Skeletal muscle satellite cell (primary cell): ENCODE measurements at regions not wholly inside any gene's neighbourhood (a gene's known extent, or its start where the extent isn't known, plus 50 kb on each side); places are given as distances from the start of the nearest gene placed in this dataset.

Experiments used
- H3K27me3 ChIP-seq: 2 replicates; pipeline ENCODE4 v1.7.0; 2013; ENCODE audit warnings: low read length; ENCODE audit not compliant: control insufficient read depth, insufficient read depth
- H3K36me3 ChIP-seq: 2 replicates; pipeline ENCODE4 v1.7.0; 2013; ENCODE audit warnings: mild to moderate bottlenecking, control low read depth, low read length; ENCODE audit not compliant: insufficient read depth
- H3K4me1 ChIP-seq: 2 replicates; pipeline ENCODE4 v1.7.0; 2013; ENCODE audit warnings: low read length; ENCODE audit not compliant: control insufficient read depth, insufficient read depth
- H3K4me2 ChIP-seq: 2 replicates; pipeline ENCODE4 v1.7.0; 2013; ENCODE audit warnings: mild to moderate bottlenecking, low read length
- H3K4me3 ChIP-seq: 2 replicates; pipeline ENCODE4 v1.7.0; 2013; ENCODE audit warnings: low read length
- H3K9ac ChIP-seq: 2 replicates; pipeline ENCODE4 v1.7.0; 2013; ENCODE audit warnings: mild to moderate bottlenecking, low read depth, low read length, moderate library complexity
- H3K9me3 ChIP-seq: replicated peaks from 2 replicates; pipeline ENCODE4 v1.7.0; 2013; ENCODE audit warnings: mild to moderate bottlenecking, control low read depth, low read length

DNA sequence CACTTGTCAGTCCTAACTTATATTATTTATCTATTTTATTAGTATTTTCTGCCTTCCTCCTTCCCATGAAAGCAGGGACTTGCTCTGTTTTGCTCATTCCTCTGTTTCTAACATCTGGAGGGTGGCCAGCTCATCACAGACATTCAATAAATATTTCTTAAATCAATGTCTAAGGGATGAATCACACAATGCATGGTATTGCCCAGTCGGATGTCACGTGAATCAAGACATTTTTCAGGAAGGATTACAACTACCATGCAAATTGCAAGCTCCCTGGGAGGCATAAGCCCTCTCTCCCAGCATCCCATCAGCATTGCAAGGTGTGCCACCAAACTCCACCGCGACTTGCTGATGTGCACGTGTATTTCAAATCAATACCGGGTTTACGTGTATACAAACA, 146.6 kb upstream of the RNF32 start:
- Histone ChIP-seq H3K9ac (no peak overlapping the region), H3K36me3 (no peaks in the 10 kb centered on the region), H3K4me3 (no peak overlapping the region), H3K9me3 (peaks cover 2% of the 10 kb centered on the region), H3K4me1 (no peaks in the 10 kb centered on the region), H3K4me2 (no peak overlapping the region), H3K27me3 (no peaks in the 10 kb centered on the region)

DNA sequence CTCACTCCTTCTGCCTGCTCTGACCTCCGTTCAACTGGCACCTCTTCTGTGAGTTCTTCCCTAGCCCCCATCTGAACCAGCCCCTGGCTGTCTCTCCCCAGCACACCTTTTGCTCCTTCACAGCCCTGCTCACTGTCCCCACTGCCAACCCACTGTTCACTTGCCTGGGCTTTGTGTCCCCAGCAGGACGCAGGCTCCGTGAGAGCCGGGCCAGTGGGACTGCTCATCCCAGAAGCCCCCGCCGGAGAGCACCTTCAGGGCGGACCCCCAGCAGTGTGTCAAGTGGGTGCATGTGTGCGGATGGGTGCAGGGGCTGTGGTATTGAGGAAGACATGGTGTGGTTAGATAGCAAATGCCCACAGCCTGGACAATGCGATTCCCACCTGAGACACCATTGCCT, 148.4 kb upstream of the RNF32 start:
- Histone ChIP-seq H3K36me3 (no peaks in the 10 kb centered on the region), H3K4me3 (no peak overlapping the region), H3K9ac (no peak overlapping the region), H3K9me3 (peaks cover 2% of the 10 kb centered on the region), H3K4me1 (no peaks in the 10 kb centered on the region), H3K27me3 (no peaks in the 10 kb centered on the region), H3K4me2 (no peak overlapping the region)

GRCh38 chr7:156491435-156491834, 149.1 kb upstream of the RNF32 start:
- Histone ChIP-seq H3K4me2 (no peak overlapping the region), H3K27me3 (no peaks in the 10 kb centered on the region), H3K9ac (no peak overlapping the region), H3K9me3 (peaks cover 2% of the 10 kb centered on the region), H3K4me1 (no peaks in the 10 kb centered on the region), H3K36me3 (no peaks in the 10 kb centered on the region), H3K4me3 (no peak overlapping the region)

DNA sequence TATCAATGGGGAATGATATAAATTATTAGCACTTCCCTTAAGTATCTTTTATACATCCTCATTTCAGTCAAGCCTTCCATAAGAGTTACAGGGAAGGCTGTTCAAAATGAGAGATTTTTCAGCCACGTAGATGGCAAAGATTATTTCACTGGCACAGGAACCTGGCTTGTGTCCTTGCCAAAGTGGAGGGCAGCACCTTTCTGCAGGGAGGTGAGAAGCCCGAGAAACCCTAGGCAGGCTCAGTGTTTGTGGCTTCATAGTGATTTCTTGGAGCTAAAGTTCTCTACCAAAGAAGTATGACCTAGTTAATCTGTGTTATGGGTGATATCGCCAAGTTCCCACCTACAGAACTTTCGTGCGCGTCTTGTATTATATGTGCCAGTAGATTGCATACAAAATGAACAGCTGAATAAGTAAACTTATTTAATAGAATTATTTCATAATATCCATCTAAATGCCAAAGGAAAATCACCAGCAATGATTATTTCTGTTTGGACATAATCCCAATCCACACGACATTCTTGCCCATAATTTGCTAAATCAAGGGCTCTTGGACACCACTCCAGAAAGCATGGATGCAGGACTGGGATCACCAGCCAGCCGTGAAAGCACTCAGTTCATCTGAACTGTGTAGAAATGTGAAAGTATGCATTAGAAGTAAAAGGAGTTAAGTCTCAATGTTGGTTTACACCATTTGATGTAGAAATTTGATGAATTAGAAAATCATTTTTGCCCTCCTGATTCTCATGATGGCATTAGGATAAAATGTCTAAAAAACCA, 150.4 kb upstream of the RNF32 start:
- peaks cover 2% of the 10 kb centered on the region for H3K9me3 ChIP-seq
- no peak overlapping the region for H3K4me2 ChIP-seq
- no peaks in the 10 kb centered on the region for H3K27me3 ChIP-seq

GRCh38 chr7:156487811-156488533, 152.6 kb upstream of the RNF32 start:
- Histone ChIP-seq H3K9ac (no peak overlapping the region), H3K4me2 (no peak overlapping the region), H3K36me3 (no peaks in the 10 kb centered on the region), H3K4me3 (no peak overlapping the region), H3K4me1 (no peaks in the 10 kb centered on the region), H3K9me3 (no peaks in the 10 kb centered on the region), H3K27me3 (no peaks in the 10 kb centered on the region)

More for the DNA sequence above, 150.4 kb upstream of the RNF32 start:
- Histone ChIP-seq H3K4me3 (no peak overlapping the region), H3K4me1 (no peaks in the 10 kb centered on the region), H3K36me3 (no peaks in the 10 kb centered on the region), H3K9ac (no peak overlapping the region)

- Histone ChIP-seq H3K4me1 (no peaks in the 10 kb centered on the region), H3K27me3 (no peaks in the 10 kb centered on the region), H3K9me3 (no peaks in the 10 kb centered on the region), H3K4me2 (no peak overlapping the region), H3K4me3 (no peak overlapping the region), H3K9ac (no peak overlapping the region), H3K36me3 (no peaks in the 10 kb centered on the region)
Measured at GRCh38 chr7:156480671-156481070, 159.9 kb upstream of the RNF32 start.

- Histone ChIP-seq H3K4me2 (no peak overlapping the region), H3K27me3 (no peaks in the 10 kb centered on the region), H3K4me3 (no peak overlapping the region), H3K36me3 (no peaks in the 10 kb centered on the region), H3K9me3 (no peaks in the 10 kb centered on the region), H3K4me1 (no peaks in the 10 kb centered on the region), H3K9ac (no peak overlapping the region)
Measured at GRCh38 chr7:156479596-156479995, 161.0 kb upstream of the RNF32 start.

- no peaks in the 10 kb centered on the region for H3K36me3 ChIP-seq
- H3K9ac ChIP-seq = no peak overlapping the region
- no peaks in the 10 kb centered on the region for H3K27me3 ChIP-seq
- H3K9me3 ChIP-seq = no peaks in the 10 kb centered on the region
- no peak overlapping the region for H3K4me3 ChIP-seq
- H3K4me2 ChIP-seq = no peak overlapping the region
- no peaks in the 10 kb centered on the region for H3K4me1 ChIP-seq
Measured at GRCh38 chr7:156478486-156478885, 162.1 kb upstream of the RNF32 start.

- Histone ChIP-seq H3K9me3 (no peaks in the 10 kb centered on the region), H3K4me1 (no peaks in the 10 kb centered on the region), H3K27me3 (no peaks in the 10 kb centered on the region), H3K9ac (no peak overlapping the region), H3K36me3 (no peaks in the 10 kb centered on the region), H3K4me2 (no peak overlapping the region), H3K4me3 (no peak overlapping the region)
Measured at GRCh38 chr7:156475666-156476065, 164.9 kb upstream of the RNF32 start.

DNA sequence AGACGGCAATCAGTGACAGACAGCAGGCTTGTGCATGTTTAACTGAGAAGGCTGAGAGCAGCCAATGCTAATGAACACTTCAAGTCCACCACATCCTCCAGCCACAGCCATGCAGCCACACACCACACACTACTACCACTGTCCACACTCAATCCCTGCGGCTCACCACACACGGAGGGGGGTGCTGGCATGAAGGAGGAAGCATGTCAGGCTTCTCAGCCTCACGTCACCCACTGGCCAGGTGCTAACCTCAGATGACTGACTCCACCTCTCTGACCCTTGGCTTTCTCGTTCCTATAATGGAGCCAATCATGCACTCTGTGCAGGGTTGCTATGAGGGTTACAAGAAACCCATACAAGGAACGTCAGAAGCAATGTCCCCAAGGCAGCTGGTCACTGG, 165.4 kb upstream of the RNF32 start:
- H3K4me3 ChIP-seq = no peak overlapping the region
- H3K36me3 ChIP-seq = no peaks in the 10 kb centered on the region
- no peaks in the 10 kb centered on the region for H3K27me3 ChIP-seq
- H3K9ac ChIP-seq = no peak overlapping the region
- H3K4me1 ChIP-seq = no peaks in the 10 kb centered on the region
- H3K4me2 ChIP-seq = no peak overlapping the region
- no peaks in the 10 kb centered on the region for H3K9me3 ChIP-seq

DNA sequence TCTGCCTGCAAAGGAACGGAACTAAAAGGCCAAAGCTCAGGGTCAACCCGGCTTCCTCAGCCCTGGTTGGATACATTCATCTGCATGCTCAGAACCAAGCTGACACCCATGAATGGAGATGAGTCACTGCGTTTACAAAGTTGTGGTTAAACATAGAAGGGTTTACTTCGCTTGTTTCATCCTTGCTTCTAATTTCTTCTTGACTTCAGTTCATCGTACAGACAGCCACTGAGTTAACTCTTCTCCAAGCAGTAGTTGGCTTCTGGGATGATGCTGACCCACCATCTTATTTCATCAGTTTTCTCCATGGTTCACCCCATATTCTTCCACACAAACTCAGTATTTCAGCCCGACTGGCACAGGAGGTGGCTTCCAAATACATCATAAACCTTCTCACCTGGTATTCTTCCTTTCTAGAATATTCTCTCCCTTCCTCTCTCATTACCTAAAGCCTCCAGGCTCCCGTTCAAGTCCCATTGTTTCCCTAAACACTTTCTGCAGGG, 166.3 kb upstream of the RNF32 start:
- H3K9me3 ChIP-seq = no peaks in the 10 kb centered on the region
- H3K27me3 ChIP-seq = no peaks in the 10 kb centered on the region
- no peaks in the 10 kb centered on the region for H3K36me3 ChIP-seq
- no peak overlapping the region for H3K4me2 ChIP-seq
- H3K4me3 ChIP-seq = no peak overlapping the region
- H3K4me1 ChIP-seq = no peaks in the 10 kb centered on the region
- H3K9ac ChIP-seq = no peak overlapping the region
